GM23338 (cell line): ENCODE measurements at regions not wholly inside any gene's neighbourhood (a gene's known extent, or its start where the extent isn't known, plus 50 kb on each side); places are given as distances from the start of the nearest gene placed in this dataset.

Experiments used
- CREB1 ChIP-seq: fragments of 250-450 bp; sonication (Bioruptor Pico); IDR thresholded peaks from 2 replicates; pipeline ENCODE4 v1.5.0; 2020; ENCODE audit warnings: low read depth, mild to moderate bottlenecking, moderate library complexity
- CTCF ChIP-seq, 2 experiments: fragments of 200-600 bp in 1 of 2; sonication (generic) in 1 of 2; conservative IDR thresholded peaks; 2 replicates each; pipeline versions ENCODE4 v1.5.1 to v1.6.1; 2016 to 2017; ENCODE audit warnings: antibody characterized with exemption in 2 of 2, low read depth in 2 of 2, mild to moderate bottlenecking in 2 of 2, moderate library complexity in 1 of 2
- EZH2 ChIP-seq: fragments of 200-600 bp; sonication (generic); IDR thresholded peaks from one replicate; pipeline ENCODE4 v1.8.0; 2017; ENCODE audit warnings: antibody characterized with exemption, mild to moderate bottlenecking, low read depth; ENCODE audit not compliant: unreplicated experiment
- EZH2phosphoT487 ChIP-seq: fragments of 200-600 bp; sonication (generic); IDR thresholded peaks from one replicate; pipeline ENCODE4 v1.8.1; 2018; ENCODE audit warnings: antibody characterized with exemption; ENCODE audit not compliant: unreplicated experiment
- JUNB ChIP-seq: IDR thresholded peaks from one replicate; pipeline ENCODE4 v1.6.1; 2016; ENCODE audit warnings: antibody characterized with exemption; ENCODE audit not compliant: unreplicated experiment
- NANOG ChIP-seq: IDR thresholded peaks from 2 replicates; pipeline ENCODE4 v1.6.1; 2016; ENCODE audit warnings: antibody characterized with exemption, borderline replicate concordance
- POLR2AphosphoS5 ChIP-seq: IDR thresholded peaks from 2 replicates; pipeline ENCODE4 v1.6.1; 2016; ENCODE audit warnings: antibody characterized with exemption, low read depth
- ZNF114 ChIP-seq: fragments of 250-450 bp; sonication (Bioruptor Pico); IDR thresholded peaks from 2 replicates; pipeline ENCODE4 v1.5.0; 2020; ENCODE audit warnings: mild to moderate bottlenecking, moderate library complexity
- TF ChIP-seq, protein P1 (sequence below): IDR thresholded peaks from one replicate; pipeline ENCODE4 v1.6.1; 2018; ENCODE audit warnings: antibody characterized with exemption; ENCODE audit not compliant: unreplicated experiment

GRCh38 chr5:93676704-93677103 is 64.7 kb downstream of the POU5F2 start:
- TF ChIP-seq, protein P1, sequence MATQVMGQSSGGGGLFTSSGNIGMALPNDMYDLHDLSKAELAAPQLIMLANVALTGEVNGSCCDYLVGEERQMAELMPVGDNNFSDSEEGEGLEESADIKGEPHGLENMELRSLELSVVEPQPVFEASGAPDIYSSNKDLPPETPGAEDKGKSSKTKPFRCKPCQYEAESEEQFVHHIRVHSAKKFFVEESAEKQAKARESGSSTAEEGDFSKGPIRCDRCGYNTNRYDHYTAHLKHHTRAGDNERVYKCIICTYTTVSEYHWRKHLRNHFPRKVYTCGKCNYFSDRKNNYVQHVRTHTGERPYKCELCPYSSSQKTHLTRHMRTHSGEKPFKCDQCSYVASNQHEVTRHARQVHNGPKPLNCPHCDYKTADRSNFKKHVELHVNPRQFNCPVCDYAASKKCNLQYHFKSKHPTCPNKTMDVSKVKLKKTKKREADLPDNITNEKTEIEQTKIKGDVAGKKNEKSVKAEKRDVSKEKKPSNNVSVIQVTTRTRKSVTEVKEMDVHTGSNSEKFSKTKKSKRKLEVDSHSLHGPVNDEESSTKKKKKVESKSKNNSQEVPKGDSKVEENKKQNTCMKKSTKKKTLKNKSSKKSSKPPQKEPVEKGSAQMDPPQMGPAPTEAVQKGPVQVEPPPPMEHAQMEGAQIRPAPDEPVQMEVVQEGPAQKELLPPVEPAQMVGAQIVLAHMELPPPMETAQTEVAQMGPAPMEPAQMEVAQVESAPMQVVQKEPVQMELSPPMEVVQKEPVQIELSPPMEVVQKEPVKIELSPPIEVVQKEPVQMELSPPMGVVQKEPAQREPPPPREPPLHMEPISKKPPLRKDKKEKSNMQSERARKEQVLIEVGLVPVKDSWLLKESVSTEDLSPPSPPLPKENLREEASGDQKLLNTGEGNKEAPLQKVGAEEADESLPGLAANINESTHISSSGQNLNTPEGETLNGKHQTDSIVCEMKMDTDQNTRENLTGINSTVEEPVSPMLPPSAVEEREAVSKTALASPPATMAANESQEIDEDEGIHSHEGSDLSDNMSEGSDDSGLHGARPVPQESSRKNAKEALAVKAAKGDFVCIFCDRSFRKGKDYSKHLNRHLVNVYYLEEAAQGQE = no peak
- TF ChIP-seq CTCF (conservative IDR thresholded peaks at IDR 0.05; ENCODE audit: low read depth in 2 of 2) (no peak), JUNB (no peak), EZH2phosphoT487 (no peak), EZH2 (no peak), POLR2AphosphoS5 (no peak), NANOG (no peak), ZNF114 (CRISPR knock-in tag) (no peak), CREB1 (CRISPR knock-in tag) (no peak)
